Aorta (tissue), 5 donors: ENCODE measurements at regions not wholly inside any gene's neighbourhood (a gene's known extent, or its start where the extent isn't known, plus 50 kb on each side); places are given as distances from the start of the nearest gene placed in this dataset.

Source experiments
- ATAC-seq: fragments of 200-7000 bp; cut with Tn5 transposase; one replicate; pipeline ENCODE4 v1.9.1; 2022; ENCODE audit warnings: moderate library complexity; ENCODE audit not compliant: low FRiP score
- DNase-seq, 2 donors: peaks; one replicate each; pipeline ENCODE4 v3.0.0-alpha.2; 2020
- H3K27ac ChIP-seq, 2 donors: one replicate each; pipeline ENCODE4 v1.5.1; 2013; ENCODE audit warnings: low read length in 2 of 2, mild to moderate bottlenecking in 2 of 2, moderate library complexity in 2 of 2, control low read depth in 1 of 2, inconsistent platforms in 1 of 2, low read depth in 1 of 2
- H3K27me3 ChIP-seq, 2 donors: one replicate each; pipeline ENCODE4 v1.6.1; 2013; ENCODE audit warnings: control low read depth in 1 of 2, low read length in 1 of 2, mild to moderate bottlenecking in 1 of 2, moderate library complexity in 1 of 2; ENCODE audit not compliant: insufficient read depth in 2 of 2, control insufficient read depth in 1 of 2
- H3K36me3 ChIP-seq, 2 donors: one replicate each; pipeline ENCODE4 v1.6.1; 2013; ENCODE audit warnings: control low read depth in 1 of 2, low read length in 1 of 2, mild to moderate bottlenecking in 1 of 2; ENCODE audit not compliant: insufficient read depth in 2 of 2, control insufficient read depth in 1 of 2
- H3K4me1 ChIP-seq, 2 donors: one replicate each; pipeline ENCODE4 v1.6.1; 2013; ENCODE audit warnings: low read length in 2 of 2, control low read depth in 1 of 2, mild to moderate bottlenecking in 1 of 2, moderate library complexity in 1 of 2; ENCODE audit not compliant: insufficient read depth in 2 of 2, control insufficient read depth in 1 of 2
- H3K4me3 ChIP-seq, 2 donors: one replicate each; pipeline ENCODE4 v1.5.1; 2013; ENCODE audit warnings: low read length in 2 of 2, control low read depth in 1 of 2, mild to moderate bottlenecking in 1 of 2
- H3K9me3 ChIP-seq: one replicate; pipeline ENCODE4 v1.6.1; 2013; ENCODE audit warnings: mild to moderate bottlenecking, low read length; ENCODE audit not compliant: control insufficient read depth
- WGBS, 2 donors: extraction: QIAGEN DNeasy Blood & Tissue Kit; methylation state at CpG; one replicate each; pipeline ENCODE4 v1.1.7; 2013; 5-methylcytosine and 5-hydroxymethylcytosine counted together
- intact Hi-C, 2 donors: fragments of 100-400 bp; cut with DNase I; formaldehyde crosslinking; loops; one replicate each; pipeline versions ENCODE4 v1.14.2 to v1.15.0; 2022
- donor health status: healthy with polysubstance abuse.
- donor health status: Bipolar disorder and iron deficiency.
- donor health status: DM: no; HTN: no; CAD: no.
- donor health status: DM: no; HTN: no; CAD: no.
- donor health status: DM: yes; HTN: yes; CAD: no.

DNA sequence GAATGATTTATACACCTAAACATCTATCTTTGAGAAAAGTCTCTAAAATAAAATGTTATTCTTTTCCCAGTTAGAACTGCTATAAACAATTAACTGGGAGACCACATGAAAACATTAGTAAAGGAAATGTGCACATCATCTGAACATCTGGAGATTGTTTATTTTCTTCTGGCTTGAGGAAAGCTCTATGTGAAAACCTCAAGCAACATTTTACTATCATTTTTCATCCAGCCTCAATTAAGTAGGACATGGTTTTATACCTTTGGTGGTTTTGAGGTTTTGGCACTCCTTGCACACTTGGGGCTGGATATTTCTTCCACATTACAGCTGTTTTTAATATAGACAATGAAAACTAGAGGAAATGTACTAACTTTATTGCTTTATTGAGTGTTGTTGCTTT, 609.5 kb upstream of the SLC8A1 start:
- DNase-seq (no peak), ATAC-seq (no peak)
- intact Hi-C loops = no loop called here
- no peaks in the 10 kb centered on the region for H3K9me3 ChIP-seq
- H3K27ac ChIP-seq = no peak overlapping the region
- no peak overlapping the region for H3K4me3 ChIP-seq
- H3K36me3 ChIP-seq = no peaks in the 10 kb centered on the region
- H3K27me3 ChIP-seq = no peaks in the 10 kb centered on the region
- no peaks in the 10 kb centered on the region for H3K4me1 ChIP-seq

DNA sequence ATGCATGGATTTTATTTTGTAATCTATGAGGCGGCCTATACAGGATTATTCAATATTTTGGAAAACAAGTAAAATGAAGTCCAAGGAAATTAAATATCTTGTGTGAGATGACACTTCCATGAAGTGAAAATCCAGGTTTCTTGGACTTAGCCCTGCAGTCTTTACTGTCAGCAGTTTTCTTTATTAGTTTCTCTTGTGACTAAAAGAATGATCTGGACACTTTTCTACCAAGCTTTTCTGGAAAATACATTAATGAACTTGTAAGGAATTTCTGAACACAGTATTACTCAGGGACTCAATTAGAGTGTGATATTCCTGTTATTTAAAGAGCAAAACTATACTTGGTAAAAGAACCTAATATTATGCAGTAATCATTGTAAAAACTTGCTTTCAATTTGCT, 610.4 kb upstream of the SLC8A1 start:
- DNase-seq (no peak), ATAC-seq (no peak)
- H3K4me3 ChIP-seq = no peak overlapping the region
- no peaks in the 10 kb centered on the region for H3K27me3 ChIP-seq
- intact Hi-C loops = no loop called here
- H3K27ac ChIP-seq = no peak overlapping the region
- no peaks in the 10 kb centered on the region for H3K4me1 ChIP-seq
- 96 to 97% methylated on average over 1 of the region's 1 CpG for WGBS, 2 donors
- H3K9me3 ChIP-seq = no peaks in the 10 kb centered on the region
- H3K36me3 ChIP-seq = no peaks in the 10 kb centered on the region

DNA sequence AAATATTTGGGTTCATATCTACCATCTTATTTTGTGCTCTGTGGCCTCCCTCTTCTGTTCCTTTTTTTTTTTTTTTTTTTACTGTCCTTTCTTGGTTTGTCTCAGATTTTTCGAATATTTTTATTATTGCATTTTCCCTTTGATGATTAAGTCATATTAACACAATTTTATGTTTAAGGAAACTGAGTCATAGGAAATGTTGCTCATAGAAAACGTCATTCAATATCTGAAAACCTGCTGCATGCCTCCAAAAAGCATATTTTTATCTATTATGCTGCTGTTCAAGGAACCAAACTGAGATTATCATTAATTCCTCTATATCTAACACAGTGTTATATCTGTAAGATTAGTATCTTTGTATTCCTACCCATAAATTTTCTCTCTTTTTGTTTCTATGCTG, 614.3 kb upstream of the SLC8A1 start:
- Histone ChIP-seq H3K27me3 (no peaks in the 10 kb centered on the region), H3K27ac (no peak overlapping the region), H3K36me3 (no peaks in the 10 kb centered on the region), H3K9me3 (no peaks in the 10 kb centered on the region), H3K4me3 (no peak overlapping the region), H3K4me1 (no peaks in the 10 kb centered on the region)
- ATAC-seq (no peak), DNase-seq (no peak)
- intact Hi-C loops = no loop called here
- 85 to 96% methylated on average over 2 of the region's 2 CpGs for WGBS, 2 donors

DNA sequence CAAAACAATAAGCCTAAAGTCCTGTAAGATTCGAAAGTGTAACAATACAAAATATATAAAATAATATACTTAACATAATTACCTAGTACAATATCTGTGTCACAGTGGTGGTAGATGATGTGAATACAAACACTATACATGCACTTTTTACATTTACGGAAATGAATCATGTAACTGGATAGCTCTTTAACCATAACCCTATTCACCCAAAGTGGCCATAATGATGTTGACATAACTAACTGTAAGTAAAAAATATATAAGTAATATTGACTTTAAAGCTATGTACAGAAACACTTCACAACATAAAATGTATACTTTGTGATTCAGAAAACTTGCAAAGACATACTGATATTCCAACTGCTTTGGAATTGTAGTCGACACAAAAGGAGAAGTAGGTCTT, 616.9 kb upstream of the SLC8A1 start:
- WGBS, 2 donors = 93 to 94% methylated on average over 3 of the region's 3 CpGs
- Histone ChIP-seq H3K4me3 (no peak overlapping the region), H3K9me3 (no peaks in the 10 kb centered on the region), H3K27ac (no peak overlapping the region), H3K4me1 (no peaks in the 10 kb centered on the region), H3K27me3 (no peaks in the 10 kb centered on the region), H3K36me3 (no peaks in the 10 kb centered on the region)
- intact Hi-C loops = no loop called here
- ATAC-seq (no peak), DNase-seq (no peak)

DNA sequence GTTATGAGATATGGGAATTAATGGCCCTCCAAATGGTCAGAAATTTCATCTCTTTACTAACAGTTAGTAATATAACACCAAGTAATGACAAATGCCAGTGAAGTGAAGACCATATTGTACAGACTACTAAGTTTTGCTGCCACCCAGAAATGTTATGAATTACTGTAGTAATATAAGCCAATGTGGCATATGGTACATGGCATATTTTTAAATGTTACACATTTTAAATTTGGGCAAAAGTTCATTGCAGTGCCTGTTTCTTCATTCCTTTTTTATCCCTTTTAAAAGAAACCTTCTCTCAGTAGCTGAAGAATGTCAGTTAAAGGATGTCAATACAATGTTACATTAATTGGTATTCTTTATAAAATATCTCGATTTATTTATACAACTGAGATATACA, 626.5 kb upstream of the SLC8A1 start:
- ATAC-seq (no peak), DNase-seq (no peak)
- Histone ChIP-seq H3K9me3 (no peaks in the 10 kb centered on the region), H3K27me3 (no peaks in the 10 kb centered on the region), H3K36me3 (no peaks in the 10 kb centered on the region), H3K27ac (no peak overlapping the region), H3K4me3 (no peak overlapping the region), H3K4me1 (no peaks in the 10 kb centered on the region)
- intact Hi-C loops = no loop called here
- WGBS, 2 donors = 93 to 95% methylated on average over 1 of the region's 1 CpG

DNA sequence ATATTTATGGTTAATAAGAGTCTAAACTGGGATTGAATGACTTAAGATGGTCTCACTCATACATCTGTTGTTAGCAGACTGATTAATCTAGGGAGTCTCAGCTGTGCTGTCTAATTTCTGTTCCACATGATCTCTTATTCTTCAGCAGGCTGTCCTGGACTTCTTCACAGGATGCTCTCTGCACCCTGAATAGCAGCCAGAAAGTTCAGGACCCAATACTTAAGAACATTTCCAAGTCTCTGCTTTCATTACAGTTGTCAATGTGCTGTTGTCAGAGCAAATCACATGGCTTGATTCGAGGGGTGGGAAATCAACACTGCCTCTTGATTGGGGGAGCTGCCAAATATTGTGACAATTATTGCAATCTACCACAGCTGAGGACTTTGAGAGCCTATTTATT, 627.1 kb upstream of the SLC8A1 start:
- intact Hi-C loops = no loop called here
- Histone ChIP-seq H3K9me3 (no peaks in the 10 kb centered on the region), H3K27ac (no peak overlapping the region), H3K4me3 (no peak overlapping the region), H3K27me3 (no peaks in the 10 kb centered on the region), H3K4me1 (no peaks in the 10 kb centered on the region), H3K36me3 (no peaks in the 10 kb centered on the region)
- ATAC-seq (no peak), DNase-seq (no peak)
- 81 to 85% methylated on average over 1 of the region's 1 CpG for WGBS, 2 donors

DNA sequence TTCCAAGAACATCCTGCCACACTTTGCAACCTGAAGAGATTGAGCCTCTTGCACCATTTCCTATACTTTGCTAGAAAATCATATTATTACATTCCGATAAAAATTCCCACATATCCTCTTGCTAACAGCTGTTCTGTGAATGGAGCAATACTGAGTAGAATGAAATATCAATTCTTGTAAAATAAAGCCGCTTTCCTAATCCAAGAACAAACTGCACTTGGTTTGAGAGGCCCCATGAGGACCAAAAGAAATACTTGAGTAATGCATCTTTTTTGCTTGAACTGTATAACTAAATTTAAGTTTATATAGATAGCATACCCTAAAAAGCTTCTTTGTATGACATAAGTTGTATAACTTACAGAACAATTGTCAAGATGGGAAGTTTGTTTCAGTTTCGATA, 632.4 kb upstream of the SLC8A1 start:
- intact Hi-C loops = no loop called here
- Histone ChIP-seq H3K9me3 (no peaks in the 10 kb centered on the region), H3K27me3 (no peaks in the 10 kb centered on the region), H3K27ac (no peak overlapping the region), H3K4me3 (no peak overlapping the region), H3K36me3 (no peaks in the 10 kb centered on the region), H3K4me1 (no peaks in the 10 kb centered on the region)
- ATAC-seq = no peak
- DNase-seq = no peak
- 78 to 96% methylated on average over 3 of the region's 3 CpGs for WGBS, 2 donors

DNA sequence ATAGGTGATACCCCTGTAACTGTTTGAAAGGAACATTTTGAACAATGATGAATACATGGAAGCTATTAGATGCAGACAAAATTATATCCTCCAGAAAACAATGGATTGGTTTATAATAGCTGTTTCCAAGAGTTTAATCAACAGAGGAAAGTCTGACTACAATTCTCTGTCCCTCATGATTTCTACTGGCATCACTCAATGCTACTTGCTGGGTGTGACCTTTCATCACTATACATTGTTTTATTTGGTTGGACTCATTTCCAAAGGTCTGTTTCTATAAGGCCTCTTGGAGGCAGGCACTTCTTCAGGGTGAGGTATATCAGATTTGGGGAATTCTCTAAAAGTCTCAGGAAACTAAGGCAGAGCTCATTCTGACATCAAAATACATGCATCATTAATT, 636.1 kb upstream of the SLC8A1 start:
- Histone ChIP-seq H3K9me3 (no peaks in the 10 kb centered on the region), H3K36me3 (no peaks in the 10 kb centered on the region), H3K27ac (no peak overlapping the region), H3K4me1 (no peaks in the 10 kb centered on the region), H3K27me3 (no peaks in the 10 kb centered on the region), H3K4me3 (no peak overlapping the region)
- DNase-seq = no peak
- intact Hi-C loops = no loop called here
- no peak for ATAC-seq

DNA sequence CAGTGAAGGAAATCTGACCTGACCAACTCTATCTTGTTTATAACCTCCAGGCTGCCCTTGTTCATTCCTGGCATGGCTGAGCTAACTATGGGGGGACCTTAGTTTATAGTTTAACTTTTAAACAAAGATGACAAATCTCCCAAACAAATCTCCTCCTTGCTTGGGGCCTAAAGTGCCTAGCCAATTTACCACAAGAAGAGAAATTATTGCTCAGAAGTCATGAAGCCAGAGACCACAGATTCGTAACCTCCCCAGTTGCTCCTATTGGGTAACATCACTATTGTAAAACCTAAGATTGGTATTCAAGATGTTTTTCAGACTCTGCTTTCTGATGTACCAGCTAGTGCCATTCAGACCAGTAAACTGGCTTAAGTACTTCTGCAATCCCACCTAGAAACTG, 649.4 kb upstream of the SLC8A1 start:
- DNase-seq (no peak), ATAC-seq (no peak)
- Histone ChIP-seq H3K9me3 (no peaks in the 10 kb centered on the region), H3K4me3 (no peak overlapping the region), H3K4me1 (no peaks in the 10 kb centered on the region), H3K27ac (no peak overlapping the region), H3K36me3 (no peaks in the 10 kb centered on the region), H3K27me3 (no peaks in the 10 kb centered on the region)
- 98 to 100% methylated on average over 1 of the region's 1 CpG for WGBS, 2 donors
- intact Hi-C loops = no loop called here

DNA sequence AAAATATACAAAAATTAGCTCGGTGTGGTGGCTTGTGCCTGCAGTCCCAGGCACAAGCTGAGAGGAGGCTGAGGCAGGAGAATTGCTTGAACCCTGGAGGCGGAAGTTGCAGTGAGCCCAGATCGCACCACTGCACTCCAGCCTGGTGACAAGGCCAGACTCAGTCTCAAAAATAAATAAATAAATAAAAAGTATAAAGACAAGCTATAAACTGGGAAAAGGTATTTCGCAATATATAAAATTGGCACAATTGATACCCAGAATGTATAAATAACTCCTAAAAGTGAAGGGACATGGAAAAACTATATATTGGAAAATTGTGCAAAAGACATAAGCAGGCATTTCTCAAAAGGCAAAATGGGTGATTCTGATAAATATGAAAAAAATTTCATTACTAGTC, 657.9 kb upstream of the SLC8A1 start:
- no peak for DNase-seq
- Histone ChIP-seq H3K27me3 (no peaks in the 10 kb centered on the region), H3K27ac (no peak overlapping the region), H3K4me1 (no peaks in the 10 kb centered on the region), H3K36me3 (no peaks in the 10 kb centered on the region), H3K9me3 (no peaks in the 10 kb centered on the region), H3K4me3 (no peak overlapping the region)
- intact Hi-C loops = no loop called here
- ATAC-seq = no peak
- 96% methylated on average over 4 of the region's 4 CpGs for WGBS, 2 donors
